K562 (cell line): ENCODE measurements at regions not wholly inside any gene's neighbourhood (a gene's known extent, or its start where the extent isn't known, plus 50 kb on each side); places are given as distances from the start of the nearest gene placed in this dataset.

Source experiments
- ATAC-seq: fragments of 200-7000 bp; cut with Tn5 transposase; 3 replicates; pipeline ENCODE4 v1.9.1; 2020; ENCODE audit warnings: moderate library complexity
- BruUV-seq: library from RNA; stranded (reverse); fragments of 400-500 nt; replicated peaks from 2 replicates; lab custom pipeline; 2021; lab: Mats Ljungman, UMichigan
- CTCF ChIA-PET: fragments of 300-600 bp; formaldehyde crosslinking; extraction: SDS; loops from one replicate; lab custom pipeline; 2021; ENCODE audit warnings: low intra/inter-chr PET ratio; lab: Yijun Ruan, JAX
- POLR2A ChIA-PET: fragments of 300-600, 350-650 bp; sonication (Branson Sonifier 250); formaldehyde crosslinking; extraction: SDS; loops from one replicate; lab custom pipeline; 2021; ENCODE audit warnings: antibody characterized with exemption, inconsistent platforms; lab: Yijun Ruan, JAX
- DNase-seq, 4 experiments: peaks; one replicate each; pipeline versions ENCODE4 v3.0.0 to v3.0.0-alpha.2; 2011 to 2018; ENCODE audit warnings: low spot score in 3 of 4, mixed read lengths in 3 of 4; ENCODE audit errors: extremely low read depth in 1 of 4
- FAIRE-seq: peaks from 2 replicates; lab custom pipeline; 2011; peaks lifted over from hg19 to GRCh38; lab: Jason Lieb, UNC
- H2AFZ ChIP-seq: 2 replicates; pipeline ENCODE4 v1.6.0; 2011; ENCODE audit warnings: low read depth, low read length, control low read depth, inconsistent platforms
- H3K27ac ChIP-seq: fragments of 200-600 bp; 3 replicates; pipeline ENCODE4 v1.8.0; 2011; ENCODE audit warnings: low read depth, mild to moderate bottlenecking, control low read depth, inconsistent platforms, low read length, moderate library complexity, mixed read lengths; ENCODE audit errors: extremely low read depth
- H3K27me3 ChIP-seq, 2 experiments: fragments of 300-600 bp in 1 of 2; 2 replicates in 1 of 2; 3 replicates in 1 of 2; pipeline versions ENCODE4 v1.6.0 to v1.8.0; 2011; ENCODE audit warnings: inconsistent platforms in 2 of 2, low read length in 2 of 2, mild to moderate bottlenecking in 1 of 2, mixed read lengths in 1 of 2, moderate library complexity in 1 of 2; ENCODE audit not compliant: control insufficient read depth in 2 of 2, insufficient read depth in 2 of 2
- H3K36me3 ChIP-seq: fragments of 300-600 bp; 3 replicates; pipeline ENCODE4 v1.8.0; 2011; ENCODE audit warnings: mild to moderate bottlenecking, low read length, inconsistent platforms; ENCODE audit not compliant: control insufficient read depth, insufficient read depth
- H3K4me1 ChIP-seq, 2 experiments: fragments of 200-600 bp in 1 of 2; replicated peaks in 1 of 2; 2 replicates in 1 of 2; 3 replicates in 1 of 2; pipeline versions ENCODE4 v1.5.1 to v1.8.0; 2011; ENCODE audit warnings: inconsistent platforms in 2 of 2, low read length in 2 of 2, mild to moderate bottlenecking in 1 of 2, mixed read lengths in 1 of 2, moderate library complexity in 1 of 2; ENCODE audit not compliant: control insufficient read depth in 2 of 2, insufficient read depth in 2 of 2
- H3K4me2 ChIP-seq: 2 replicates; pipeline ENCODE4 v1.6.1; 2011; ENCODE audit warnings: low read length, control low read depth, inconsistent platforms, mixed read lengths; ENCODE audit not compliant: insufficient read depth
- H3K4me3 ChIP-seq: fragments of 200-600 bp; sonication (generic), shearing (Covaris generic); 2 replicates; pipeline ENCODE4 v1.5.1; 2016; ENCODE audit warnings: control low read depth, inconsistent platforms
- H3K79me2 ChIP-seq: fragments of 200-600 bp; 3 replicates; pipeline ENCODE4 v1.8.0; 2011; ENCODE audit warnings: low read length, inconsistent platforms; ENCODE audit not compliant: control insufficient read depth, insufficient read depth
- H3K9ac ChIP-seq, 2 experiments: 2 replicates each; pipeline versions ENCODE4 v1.6.0 to v1.6.1; 2011; ENCODE audit warnings: low read depth in 2 of 2, low read length in 2 of 2, control low read depth in 1 of 2, inconsistent platforms in 1 of 2, mild to moderate bottlenecking in 1 of 2, mixed read lengths in 1 of 2; ENCODE audit not compliant: insufficient read depth in 1 of 2
- H3K9me1 ChIP-seq: one replicate; pipeline ENCODE4 v1.6.0; 2011; ENCODE audit warnings: inconsistent platforms, mild to moderate bottlenecking, low read length, moderate library complexity; ENCODE audit not compliant: control insufficient read depth, insufficient read depth
- H3K9me3 ChIP-seq: replicated peaks from 2 replicates; pipeline ENCODE4 v1.5.1; 2011; ENCODE audit warnings: low read depth, low read length, inconsistent platforms; ENCODE audit not compliant: control insufficient read depth, insufficient read depth
- H4K20me1 ChIP-seq: replicated peaks from 2 replicates; pipeline ENCODE4 v1.6.1; 2011; ENCODE audit warnings: low read length, inconsistent platforms, mixed read lengths; ENCODE audit not compliant: control insufficient read depth, insufficient read depth
- BRF2 ChIP-seq: IDR thresholded peaks from 3 replicates; pipeline ENCODE4 v1.6.1; 2011; ENCODE audit warnings: borderline replicate concordance, mild to moderate bottlenecking; ENCODE audit not compliant: insufficient read length, insufficient read depth
- CBX1 ChIP-seq: sonication (generic); IDR thresholded peaks from 2 replicates; pipeline ENCODE4 v1.6.1; 2016; ENCODE audit warnings: antibody characterized with exemption, low read depth, mild to moderate bottlenecking
- CBX3 ChIP-seq, 2 experiments: IDR thresholded peaks; 1 replicate in 1 of 2; 2 replicates in 1 of 2; pipeline ENCODE4 v1.6.1; 2012; ENCODE audit warnings: inconsistent platforms in 2 of 2, low read length in 2 of 2, borderline replicate concordance in 1 of 2, control low read depth in 1 of 2
- GABPA ChIP-seq: fragments of 200-800 bp; sonication (Bioruptor generic); conservative IDR thresholded peaks from 2 replicates; pipeline ENCODE4 v1.6.1; 2016; ENCODE audit warnings: low read depth, missing genetic modification characterization, missing compliant biosample characterization
- GATAD2B ChIP-seq: fragments of 450-650 bp; IDR thresholded peaks from 2 replicates; pipeline ENCODE4 v1.6.1; 2017; ENCODE audit warnings: mild to moderate bottlenecking, borderline replicate concordance
- HDAC6 ChIP-seq: IDR thresholded peaks from 2 replicates; pipeline ENCODE4 v1.6.1; 2012; ENCODE audit warnings: low read depth, mild to moderate bottlenecking, control low read depth, inconsistent platforms, low read length, moderate library complexity
- HNRNPL ChIP-seq: fragments of 200-400 bp; formaldehyde crosslinking; IDR thresholded peaks from 2 replicates; pipeline ENCODE4 v1.6.1; 2017; ENCODE audit warnings: low read depth, mild to moderate bottlenecking, low read length
- NCOA4 ChIP-seq: fragments of 450-650 bp; IDR thresholded peaks from 2 replicates; pipeline ENCODE4 v1.6.1; 2018; ENCODE audit warnings: mild to moderate bottlenecking; ENCODE audit not compliant: partially characterized antibody
- NEUROD1 ChIP-seq: fragments of 150-350 bp; IDR thresholded peaks from 2 replicates; pipeline ENCODE4 v1.6.1; 2014; ENCODE audit warnings: borderline replicate concordance, low read length, low read depth; ENCODE audit not compliant: partially characterized antibody
- PCBP2 ChIP-seq: fragments of 200-400 bp; formaldehyde crosslinking; IDR thresholded peaks from 2 replicates; pipeline ENCODE4 v1.6.1; 2018; ENCODE audit warnings: low read length, low read depth, mild to moderate bottlenecking, moderate library complexity; ENCODE audit not compliant: poor library complexity, severe bottlenecking
- PHF20 ChIP-seq: fragments of 450-650 bp; IDR thresholded peaks from 2 replicates; pipeline ENCODE4 v1.6.1; 2018; ENCODE audit not compliant: partially characterized antibody
- RBM25 ChIP-seq: fragments of 200-400 bp; formaldehyde crosslinking; IDR thresholded peaks from 2 replicates; pipeline ENCODE4 v1.6.1; 2018; ENCODE audit warnings: low read length, low read depth, moderate library complexity; ENCODE audit not compliant: severe bottlenecking
- ZBTB1 ChIP-seq: sonication (generic); formaldehyde crosslinking; IDR thresholded peaks from 2 replicates; pipeline ENCODE4 v1.8.1; 2023; ENCODE audit warnings: missing genetic modification reagents, low read depth, mild to moderate bottlenecking, borderline replicate concordance
- ZNF184 ChIP-seq: sonication (generic); formaldehyde crosslinking; IDR thresholded peaks from 2 replicates; pipeline ENCODE4 v1.5.0; 2020; ENCODE audit warnings: missing genetic modification reagents
- ZNF277 ChIP-seq: fragments of 250-450 bp; sonication (Bioruptor Pico); IDR thresholded peaks from 2 replicates; pipeline ENCODE4 v1.8.0; 2022; ENCODE audit warnings: inconsistent platforms, mild to moderate bottlenecking, moderate library complexity, borderline replicate concordance
- ZNF785 ChIP-seq: fragments of 250-450 bp; sonication (Bioruptor Pico); IDR thresholded peaks from 2 replicates; pipeline ENCODE4 v1.4.0; 2020; ENCODE audit warnings: mild to moderate bottlenecking
- WGBS: fragments of 100-300 bp; shearing (Covaris generic); methylation state at CpG from one replicate; pipeline ENCODE4 v1.1.6; 2016; ENCODE audit warnings: low coverage, mixed read lengths; ENCODE audit not compliant: insufficient coverage; ENCODE audit errors: missing lambda C conversion rate; 5-methylcytosine and 5-hydroxymethylcytosine counted together
- in situ Hi-C: fragments of 300-500 bp; cut with MboI; formaldehyde crosslinking; loops from 4 replicates; pipeline ENCODE4 v1.15.0; 2018; ENCODE audit warnings: inconsistent platforms, mixed read lengths
- intact Hi-C: fragments of 100-400 bp; cut with micrococcal nuclease; formaldehyde crosslinking; loops from 2 replicates; pipeline ENCODE4 v1.14.2; 2022

GRCh38 chr22:48890693-48891554 is 936.7 kb downstream of the BRD1 start:
- H3K27ac ChIP-seq, result no peak overlapping the region
- POLR2A ChIA-PET, result no interaction called here
- in situ Hi-C loops, result no loop called here
- H3K36me3 ChIP-seq, result no peaks in the 10 kb centered on the region
- ATAC-seq, result no peak
- H3K9me1 ChIP-seq, result no peaks in the 10 kb centered on the region
- no peak for FAIRE-seq
- DNase-seq, result no peak
- TF ChIP-seq HNRNPL, result no peak
- no peak for TF ChIP-seq CBX3 (IDR thresholded peaks at IDR 0.05; ENCODE audit: borderline replicate concordance in 1 of 2, low read length in 2 of 2)
- TF ChIP-seq CBX1, result no peak
- no peak for TF ChIP-seq PCBP2
- TF ChIP-seq GABPA (tag), result no peak
- TF ChIP-seq NCOA4, result no peak
- no peak for TF ChIP-seq PHF20
- no peak for TF ChIP-seq NEUROD1
- TF ChIP-seq BRF2, result no peak
- no peak for TF ChIP-seq ZNF184
- TF ChIP-seq GATAD2B, result no peak
- TF ChIP-seq ZBTB1 (CRISPR knock-in tag), result no peak
- TF ChIP-seq HDAC6, result no peak
- no peak for TF ChIP-seq ZNF277
- no peak for TF ChIP-seq RBM25
- TF ChIP-seq ZNF785 (CRISPR knock-in tag), result no peak
- TF ChIP-seq, all 486 proteins: peak for 0
- Histone ChIP-seq H3K4me1 (no peaks in the 10 kb centered on the region; a peak in 1 of 5 replicates), H3K79me2 (no peaks in the 10 kb centered on the region), H3K4me3 (no peak overlapping the region), H2AFZ (no peak overlapping the region), H3K27me3 (no peaks in the 10 kb centered on the region), H3K4me2 (no peak overlapping the region), H3K9me3 (no peaks in the 10 kb centered on the region), H3K9ac (no peak overlapping the region), H4K20me1 (no peaks in the 10 kb centered on the region)
- CTCF ChIA-PET, result no interaction called here
- 0% methylated on average over 8 of the region's 14 CpGs for WGBS
- no TSS peak for BruUV-seq
- intact Hi-C loops, result no loop called here
